HEK293T (cell line): ENCODE measurements at regions not wholly inside any gene's neighbourhood (a gene's known extent, or its start where the extent isn't known, plus 50 kb on each side); places are given as distances from the start of the nearest gene placed in this dataset.

Source experiments
- ARNT ChIP-seq: fragments of 450-650 bp; IDR thresholded peaks from 2 replicates; pipeline ENCODE4 v1.6.1; 2017; ENCODE audit warnings: mild to moderate bottlenecking
- ELF4 ChIP-seq: fragments of 450-650 bp; IDR thresholded peaks from 2 replicates; pipeline ENCODE4 v1.6.1; 2017; ENCODE audit warnings: antibody characterized with exemption
- FOXK2 ChIP-seq: fragments of 450-650 bp; IDR thresholded peaks from 2 replicates; pipeline ENCODE4 v1.6.1; 2016; ENCODE audit warnings: mild to moderate bottlenecking
- FOXM1 ChIP-seq: fragments of 450-650 bp; IDR thresholded peaks from 2 replicates; pipeline ENCODE4 v1.6.1; 2017; ENCODE audit warnings: mild to moderate bottlenecking, borderline replicate concordance
- L3MBTL2 ChIP-seq: fragments of 450-650 bp; conservative IDR thresholded peaks from 2 replicates; pipeline ENCODE4 v1.6.1; 2016; ENCODE audit warnings: mild to moderate bottlenecking
- TARDBP ChIP-seq: fragments of 450-650 bp; IDR thresholded peaks from 2 replicates; pipeline ENCODE4 v1.6.1; 2016

DNA sequence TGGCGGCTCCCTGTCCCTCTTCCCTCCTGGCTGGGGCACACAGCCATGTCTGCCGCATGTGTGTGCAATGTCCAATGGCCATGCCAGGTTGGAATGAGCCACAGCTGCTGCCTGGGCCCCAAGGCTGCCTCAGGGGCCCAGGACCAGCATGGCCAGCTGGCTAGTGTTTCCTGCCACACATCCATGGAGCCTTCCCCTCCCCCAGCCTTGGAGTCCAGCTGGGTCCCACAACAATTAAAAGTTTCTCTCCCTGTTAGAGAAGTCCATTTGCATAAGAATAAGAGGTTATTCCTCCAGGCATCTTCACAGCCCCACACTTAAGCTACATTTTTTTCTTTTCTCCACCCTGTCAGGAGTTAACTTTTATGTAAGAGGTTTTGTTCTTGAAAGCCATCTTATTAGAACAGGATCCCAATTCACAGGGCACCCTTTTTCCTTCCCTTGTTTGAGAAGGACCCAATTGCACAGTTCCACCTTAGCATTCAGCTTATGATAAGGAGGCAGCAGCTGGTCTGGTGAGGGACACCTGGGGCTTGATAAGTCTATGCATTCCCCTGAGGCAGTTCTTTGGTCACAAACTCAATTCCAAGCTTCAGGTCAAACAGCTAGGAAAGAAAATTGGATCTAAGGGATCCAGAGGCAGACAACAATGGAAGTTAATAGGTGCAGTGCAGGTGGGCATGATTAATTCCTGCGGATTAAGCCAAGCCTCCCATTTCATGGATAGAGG is 963.3 kb upstream of the GRIA3 start:
- TF ChIP-seq L3MBTL2: no peak
- TF ChIP-seq FOXK2: no peak
- no peak for TF ChIP-seq ARNT
- TF ChIP-seq TARDBP: no peak
- TF ChIP-seq ELF4: no peak
- TF ChIP-seq FOXM1: no peak
